Psoas muscle (tissue), 7 donors: ENCODE measurements at regions not wholly inside any gene's neighbourhood (a gene's known extent, or its start where the extent isn't known, plus 50 kb on each side); places are given as distances from the start of the nearest gene placed in this dataset.

Experiments used
- ATAC-seq, 4 donors: fragments of 200-7000 bp; cut with Tn5 transposase; one replicate each; pipeline ENCODE4 v1.9.1; 2020; ENCODE audit warnings: moderate library complexity in 3 of 4, mild to moderate bottlenecking in 2 of 4
- DNase-seq, 2 donors: peaks; one replicate each; pipeline ENCODE4 v3.0.0-alpha.2; 2020
- H3K27ac ChIP-seq: fragments of 200-600 bp; one replicate; pipeline ENCODE4 v1.8.0; 2022
- H3K27me3 ChIP-seq, 3 donors: fragments of 200-600 bp in 1 of 3; one replicate each; pipeline versions ENCODE4 v1.6.1 to v1.8.0; 2013 to 2022; ENCODE audit warnings: low read length in 2 of 3, mild to moderate bottlenecking in 2 of 3, moderate library complexity in 1 of 3; ENCODE audit not compliant: insufficient read depth in 3 of 3
- H3K36me3 ChIP-seq, 2 donors: fragments of 200-600 bp in 1 of 2; one replicate each; pipeline versions ENCODE4 v1.6.1 to v1.8.0; 2013 to 2022; ENCODE audit warnings: low read depth in 1 of 2, mild to moderate bottlenecking in 1 of 2, moderate library complexity in 1 of 2; ENCODE audit not compliant: insufficient read depth in 1 of 2
- H3K4me1 ChIP-seq: fragments of 200-600 bp; one replicate; pipeline ENCODE4 v1.8.0; 2022
- H3K4me3 ChIP-seq: fragments of 200-600 bp; one replicate; pipeline ENCODE4 v1.8.0; 2022; ENCODE audit warnings: mild to moderate bottlenecking
- H3K9me3 ChIP-seq: fragments of 200-600 bp; one replicate; pipeline ENCODE4 v1.8.0; 2022
- CTCF ChIP-seq: fragments of 200-600 bp; IDR thresholded peaks from one replicate; pipeline ENCODE4 v1.8.0; 2022; ENCODE audit warnings: antibody characterized with exemption
- WGBS, 3 donors: extraction: QIAGEN DNeasy Blood & Tissue Kit; methylation state at CpG; one replicate each; pipeline versions ENCODE4 v1.1.6 to v1.1.7; 2013; 5-methylcytosine and 5-hydroxymethylcytosine counted together
- intact Hi-C, 2 donors: fragments of 100-400 bp; cut with DNase I; formaldehyde crosslinking; loops; one replicate each; pipeline versions ENCODE4 v1.11.0 to v1.14.2; 2022
- donor health status: healthy with polysubstance abuse.
- donor health status: DM: no; HTN: no; CAD: no; lungs with moderate emphysema.
- donor health status: Bipolar disorder and iron deficiency.
- donor health status: healthy.
- donor health status: DM: yes; HTN: yes; CAD: no.
- donor health status: DM: no; HTN: no; CAD: no.
- donor health status: DM: yes; HTN: yes; CAD: no.

GRCh38 chr9:135401218-135401617 lies 78.4 kb upstream of the PPP1R26 start:
- H3K36me3 ChIP-seq, result no peaks in the 10 kb centered on the region
- TF ChIP-seq CTCF, result no peak
- ATAC-seq (no peak), DNase-seq (no peak)
- H3K4me3 ChIP-seq, result no peak overlapping the region
- no peaks in the 10 kb centered on the region for H3K4me1 ChIP-seq
- 83 to 85% (median 84%) methylated on average over 14 of the region's 14 CpGs for WGBS, 3 donors
- peaks cover 3% of the 10 kb centered on the region for H3K9me3 ChIP-seq
- intact Hi-C loops, result no loop called here
- peaks cover 0 to 31% (median 12%) of the 10 kb centered on the region in 3 donors for H3K27me3 ChIP-seq
- no peak overlapping the region for H3K27ac ChIP-seq

GRCh38 chr9:135402048-135402738 lies 77.4 kb upstream of the PPP1R26 start:
- intact Hi-C loops, result no loop called here
- Histone ChIP-seq H3K36me3 (no peaks in the 10 kb centered on the region), H3K27ac (no peak overlapping the region), H3K9me3 (no peaks in the 10 kb centered on the region), H3K27me3 (peaks cover 0 to 34% (median 11%) of the 10 kb centered on the region in 3 donors), H3K4me1 (no peaks in the 10 kb centered on the region), H3K4me3 (no peak overlapping the region)
- WGBS, 3 donors, result 64 to 65% (median 64%) methylated on average over 18 of the region's 18 CpGs
- ATAC-seq, result no peak
- TF ChIP-seq CTCF, result no peak
- no peak for DNase-seq

- Histone ChIP-seq H3K27me3 (peaks cover 0 to 41% (median 14%) of the 10 kb centered on the region in 3 donors), H3K4me3 (no peak overlapping the region), H3K36me3 (no peaks in the 10 kb centered on the region), H3K27ac (no peak overlapping the region), H3K4me1 (no peaks in the 10 kb centered on the region), H3K9me3 (peaks cover 4% of the 10 kb centered on the region)
- TF ChIP-seq CTCF, result no peak
- intact Hi-C loops, result no loop called here
- 56 to 60% (median 58%) methylated on average over 29 of the region's 29 CpGs for WGBS, 3 donors
- ATAC-seq (no peak), DNase-seq (no peak)
Measured at GRCh38 chr9:135402739-135403695, 76.6 kb upstream of the PPP1R26 start.

- ATAC-seq (no peak), DNase-seq (peak in 1 of 2 donors; percentile 15)
- H3K4me3 ChIP-seq, result no peak overlapping the region
- no peak overlapping the region for H3K27ac ChIP-seq
- no peaks in the 10 kb centered on the region for H3K4me1 ChIP-seq
- no peak for TF ChIP-seq CTCF
- intact Hi-C loops, result no loop called here
- 27 to 40% (median 32%) methylated on average over 11 of the region's 11 CpGs for WGBS, 3 donors
- peaks cover 4% of the 10 kb centered on the region for H3K9me3 ChIP-seq
- peaks cover 0 to 41% (median 11%) of the 10 kb centered on the region in 3 donors for H3K27me3 ChIP-seq
- no peaks in the 10 kb centered on the region for H3K36me3 ChIP-seq
Measured at GRCh38 chr9:135403733-135404450, 75.7 kb upstream of the PPP1R26 start.
